Lower leg skin (tissue), 4 donors: ENCODE measurements at regions not wholly inside any gene's neighbourhood (a gene's known extent, or its start where the extent isn't known, plus 50 kb on each side); places are given as distances from the start of the nearest gene placed in this dataset.

Source experiments
- DNase-seq, 2 donors: peaks; one replicate each; pipeline ENCODE4 v3.0.0-alpha.2; 2019; ENCODE audit warnings: low spot score in 2 of 2
- H3K4me3 ChIP-seq: fragments of 200-600 bp; sonication (generic); 2 replicates; pipeline ENCODE4 v1.5.1; 2017; ENCODE audit warnings: mild to moderate bottlenecking, low read depth; ENCODE audit not compliant: poor library complexity, severe bottlenecking
- CTCF ChIP-seq, 3 donors: fragments of 450-650 bp; IDR thresholded peaks; one replicate each; pipeline ENCODE4 v1.5.1; 2016; ENCODE audit warnings: antibody characterized with exemption in 3 of 3, mild to moderate bottlenecking in 3 of 3, moderate library complexity in 2 of 3
- POLR2A ChIP-seq, 2 donors: fragments of 450-650 bp; IDR thresholded peaks; one replicate each; pipeline ENCODE4 v1.6.1; 2016 to 2017; ENCODE audit warnings: antibody characterized with exemption in 2 of 2, mild to moderate bottlenecking in 1 of 2, moderate library complexity in 1 of 2
- WGBS, 2 donors: methylation state at CpG; one replicate each; pipeline ENCODE4 v1.1.5; 2018; 5-methylcytosine and 5-hydroxymethylcytosine counted together
- intact Hi-C: fragments of 100-400 bp; cut with DNase I; formaldehyde crosslinking; loops from one replicate; pipeline ENCODE4 v1.15.0; 2023; ENCODE audit warnings: low total_unique reads

GRCh38 chr14:104390221-104390931 is 189.2 kb upstream of the C14orf180 start:
- no peak overlapping the region for H3K4me3 ChIP-seq
- DNase-seq: peak in 1 of 2 donors; percentile 81
- intact Hi-C loops: no loop called here
- TF ChIP-seq CTCF (IDR thresholded peaks at IDR 0.05) (no peak), POLR2A (IDR thresholded peaks at IDR 0.05) (no peak)
- WGBS, 2 donors: 86 to 90% methylated on average over 27 of the region's 27 CpGs

DNA sequence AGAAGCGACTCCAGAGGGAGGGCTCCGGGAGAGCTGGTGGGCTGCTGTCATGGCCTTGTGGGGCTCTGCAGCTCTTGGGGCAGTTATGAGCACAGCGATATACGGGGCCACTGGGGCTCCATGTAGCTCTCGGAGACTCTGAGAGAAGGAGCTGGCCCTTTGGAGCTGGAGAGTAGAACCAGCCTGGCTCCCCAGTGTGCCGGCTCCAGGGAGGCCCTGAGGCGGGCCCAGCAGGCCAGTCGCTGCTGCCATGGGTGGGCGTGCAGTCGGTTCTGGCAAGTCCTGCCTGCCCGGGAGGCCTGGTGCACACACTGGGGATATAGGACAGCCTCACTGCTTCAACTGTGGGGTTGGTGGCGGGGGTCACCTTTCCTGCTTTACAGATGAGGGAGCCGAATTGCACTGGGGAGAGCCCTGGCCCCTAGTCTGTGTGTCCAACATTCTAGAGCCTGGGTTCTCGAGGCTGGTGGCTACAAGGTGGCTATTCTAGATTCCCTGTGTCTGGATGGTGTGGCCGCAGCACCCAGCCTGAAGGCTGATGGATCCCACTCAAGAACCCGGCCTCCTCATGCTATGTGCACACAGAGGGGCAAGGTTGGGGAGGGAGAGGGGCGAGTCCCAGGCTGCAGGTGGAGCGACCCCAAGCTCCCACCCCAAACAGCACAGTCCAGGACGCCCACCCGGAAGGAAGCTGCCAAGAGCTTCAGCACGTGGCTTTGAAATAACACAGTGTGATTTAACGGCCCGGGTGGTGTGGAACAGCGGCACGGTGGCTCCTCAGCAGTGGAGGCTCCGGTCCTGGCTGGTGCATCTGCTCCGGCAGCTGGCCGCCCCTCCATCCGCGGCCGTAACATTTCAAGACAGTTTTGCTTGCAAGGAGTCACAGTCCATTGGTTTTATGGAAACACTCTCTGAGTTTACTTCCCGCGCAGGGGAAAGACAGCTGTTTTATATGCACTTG is 188.3 kb upstream of the C14orf180 start:
- TF ChIP-seq POLR2A (IDR thresholded peaks at IDR 0.05) (no peak), CTCF (IDR thresholded peaks at IDR 0.05) (no peak)
- intact Hi-C loops: no loop called here
- H3K4me3 ChIP-seq: no peak overlapping the region
- WGBS, 2 donors: 76 to 81% methylated on average over 30 to 33 of the region's 33 CpGs
- peak in 1 of 2 donors; percentile 83 for DNase-seq

- intact Hi-C loops: no loop called here
- H3K4me3 ChIP-seq: no peak overlapping the region
- TF ChIP-seq CTCF (IDR thresholded peaks at IDR 0.05) (no peak), POLR2A (IDR thresholded peaks at IDR 0.05) (no peak)
- peak in 1 of 2 donors; percentile 72 for DNase-seq
- WGBS, 2 donors: 56 to 75% methylated on average over 6 of the region's 6 CpGs
Observed at GRCh38 chr14:104392001-104392395, 187.6 kb upstream of the C14orf180 start.

DNA sequence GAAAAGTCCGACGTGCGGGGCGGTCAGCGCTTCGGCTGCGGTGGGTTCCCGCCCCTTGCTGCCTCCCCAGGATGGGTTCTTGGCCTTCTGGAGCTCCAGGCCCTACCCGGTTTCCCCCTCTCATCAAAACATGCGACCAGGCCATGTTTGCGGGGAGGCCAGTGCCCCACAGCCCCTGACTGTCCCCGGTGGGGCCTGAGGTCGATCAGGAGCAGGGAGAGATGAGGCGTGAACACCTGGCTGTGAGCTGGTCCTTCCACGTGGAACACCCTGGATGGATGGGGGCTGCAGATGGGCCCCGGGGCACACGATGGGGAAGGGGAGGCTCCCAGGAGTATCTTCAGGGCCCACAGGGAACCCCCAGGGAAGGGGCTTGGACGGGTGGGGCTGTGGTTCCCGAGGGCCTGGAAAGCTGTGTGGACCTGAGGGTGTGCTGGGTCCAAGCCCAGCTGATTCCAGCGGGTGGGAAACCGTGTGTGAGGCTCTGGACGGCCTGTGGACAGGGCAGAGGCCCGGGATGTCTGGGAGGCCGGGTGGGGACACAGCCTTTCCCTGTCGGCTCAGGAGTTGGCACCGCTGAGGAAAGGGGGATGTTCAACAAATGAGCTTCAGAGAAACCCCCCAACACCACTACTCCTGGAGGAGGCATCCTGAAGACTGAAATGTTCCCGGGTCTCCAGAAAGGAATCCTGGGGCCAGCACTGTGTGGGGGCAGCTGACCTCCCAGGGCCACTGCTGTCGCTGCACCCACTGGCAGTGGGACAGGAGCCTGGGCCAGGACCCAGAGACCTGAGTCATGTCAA is 187.0 kb upstream of the C14orf180 start:
- TF ChIP-seq CTCF (IDR thresholded peaks at IDR 0.05) (no peak), POLR2A (IDR thresholded peaks at IDR 0.05) (no peak)
- DNase-seq: peak in 1 of 2 donors; percentile 77
- H3K4me3 ChIP-seq: no peak overlapping the region
- 86 to 88% methylated on average over 25 to 28 of the region's 28 CpGs for WGBS, 2 donors
- intact Hi-C loops: no loop called here

- no peak for TF ChIP-seq POLR2A (IDR thresholded peaks at IDR 0.05)
- TF ChIP-seq CTCF (IDR thresholded peaks at IDR 0.05): no peak
- DNase-seq: peak in 1 of 2 donors; percentile 59
- WGBS, 2 donors: 80 to 87% methylated on average over 9 to 14 of the region's 18 CpGs
Observed at GRCh38 chr14:104393199-104393897, 186.2 kb upstream of the C14orf180 start.

More at GRCh38 chr14:104393199-104393897, 186.2 kb upstream of the C14orf180 start:
- intact Hi-C loops: no loop called here
- H3K4me3 ChIP-seq: no peak overlapping the region
